Endothelial cell of umbilical vein (primary cell): ENCODE measurements at regions not wholly inside any gene's neighbourhood (a gene's known extent, or its start where the extent isn't known, plus 50 kb on each side); places are given as distances from the start of the nearest gene placed in this dataset.

Source experiments
- EZH2 ChIP-seq: IDR thresholded peaks from 2 replicates; pipeline ENCODE4 v1.6.1; 2012; ENCODE audit warnings: borderline replicate concordance, low read depth, mild to moderate bottlenecking, moderate library complexity, low read length, inconsistent platforms; ENCODE audit not compliant: severe bottlenecking
- MAX ChIP-seq: IDR thresholded peaks from 2 replicates; pipeline ENCODE4 v1.6.1; 2011; ENCODE audit not compliant: insufficient read depth, insufficient read length

- TF ChIP-seq EZH2 (no peak), MAX (no peak)
Measured at GRCh38 chr3:20909511-20909910, 723.5 kb upstream of the SGO1 start.
